ENCODE measurements at regions not wholly inside any gene's neighbourhood (a gene's known extent, or its start where the extent isn't known, plus 50 kb on each side); places are given as distances from the start of the nearest gene placed in this dataset.
"Not testable (repeated sequence)": the region's sequence is repeated elsewhere in the genome, so short reads cannot be mapped to it uniquely, and the experiment has no call there.

GRCh38 chr3:157626817-157627216, 123.6 kb upstream of the VEPH1 start:
- no peak for DNase-seq (ENCODE audit: low read depth)

DNA sequence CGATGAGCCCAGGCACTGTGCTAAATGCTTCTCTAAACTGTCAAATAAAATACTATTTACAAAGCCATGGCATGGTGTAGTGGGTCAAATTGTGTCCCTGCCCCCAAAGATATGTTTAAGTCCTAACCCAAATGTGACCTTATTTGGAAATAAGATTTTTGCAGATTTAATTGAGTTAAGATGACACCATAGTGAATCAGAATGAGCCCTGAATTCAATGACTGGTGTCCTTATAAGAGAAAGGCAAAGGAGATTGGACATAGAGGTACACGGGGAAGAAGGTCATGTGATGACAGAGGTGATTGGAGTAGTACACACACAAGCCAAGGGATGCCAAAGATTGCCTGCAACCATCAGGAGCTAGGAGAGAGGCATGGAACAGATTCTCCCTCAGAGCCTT, 121.6 kb upstream of the VEPH1 start:
- no peak for DNase-seq (ENCODE audit: low read depth)

GRCh38 chr3:157618886-157619285, 115.7 kb upstream of the VEPH1 start:
- no peak for DNase-seq (ENCODE audit: low read depth)

DNA sequence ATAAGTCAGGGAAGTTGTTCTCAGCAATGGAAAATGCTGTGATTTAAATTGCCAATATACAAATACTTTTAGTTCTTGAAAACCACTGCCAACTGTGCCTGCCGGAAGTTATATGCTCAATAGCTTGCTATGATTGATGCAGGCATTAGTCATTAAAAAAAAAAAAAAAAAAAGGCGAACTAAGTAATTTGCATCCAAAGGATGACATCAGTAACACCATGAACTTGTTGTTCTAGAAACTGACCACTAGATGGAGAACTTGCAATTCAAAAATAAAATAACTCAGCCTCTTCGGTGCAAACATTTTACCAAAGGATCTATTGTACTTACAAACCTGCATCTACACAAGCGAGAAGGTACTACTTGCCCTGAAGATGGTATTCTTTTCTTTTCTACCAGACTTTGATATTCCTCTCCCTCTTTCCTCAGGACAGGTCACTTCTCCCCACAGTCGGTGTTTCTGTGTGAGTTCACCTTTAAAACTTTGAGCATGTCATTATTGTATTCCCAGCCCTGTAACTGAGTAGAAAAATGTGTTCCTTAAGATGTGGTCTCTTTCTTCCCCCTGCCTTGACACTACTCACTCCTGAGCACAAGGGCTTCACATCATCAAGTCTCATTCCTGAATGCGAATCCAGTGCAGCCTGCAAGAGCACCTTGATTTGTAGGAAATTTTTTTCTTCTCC, 115.0 kb upstream of the VEPH1 start:
- DNase-seq (ENCODE audit: low read depth) = peak; percentile 27

GRCh38 chr3:157614896-157615295, 111.7 kb upstream of the VEPH1 start:
- no peak for DNase-seq (ENCODE audit: low read depth)

DNA sequence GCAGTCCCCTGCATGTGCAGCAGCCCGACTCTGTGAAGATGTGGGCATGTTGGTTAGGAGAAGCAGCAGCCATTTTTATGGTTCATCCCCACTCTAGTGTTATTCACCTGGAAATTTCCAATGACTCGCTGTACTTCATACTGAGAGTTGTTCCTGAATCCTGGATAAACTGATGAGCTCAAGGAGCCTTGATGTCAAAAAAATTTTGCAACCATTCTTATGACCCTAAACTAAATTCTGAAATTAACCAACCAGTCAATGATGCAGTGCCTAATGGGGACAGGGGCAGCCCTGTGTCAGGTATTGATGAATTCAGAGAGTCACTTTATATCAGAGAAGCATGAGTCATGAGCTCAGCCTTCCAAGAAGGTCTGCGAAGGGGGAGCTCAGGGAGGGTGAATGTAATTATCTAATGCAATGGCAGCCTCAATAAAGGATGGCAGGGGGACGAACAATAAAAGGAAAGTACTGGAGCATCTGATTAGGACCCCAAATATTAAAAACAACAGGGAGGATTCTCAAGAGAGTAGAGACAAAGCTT, 108.4 kb upstream of the VEPH1 start:
- DNase-seq (ENCODE audit: low read depth) = no peak

DNA sequence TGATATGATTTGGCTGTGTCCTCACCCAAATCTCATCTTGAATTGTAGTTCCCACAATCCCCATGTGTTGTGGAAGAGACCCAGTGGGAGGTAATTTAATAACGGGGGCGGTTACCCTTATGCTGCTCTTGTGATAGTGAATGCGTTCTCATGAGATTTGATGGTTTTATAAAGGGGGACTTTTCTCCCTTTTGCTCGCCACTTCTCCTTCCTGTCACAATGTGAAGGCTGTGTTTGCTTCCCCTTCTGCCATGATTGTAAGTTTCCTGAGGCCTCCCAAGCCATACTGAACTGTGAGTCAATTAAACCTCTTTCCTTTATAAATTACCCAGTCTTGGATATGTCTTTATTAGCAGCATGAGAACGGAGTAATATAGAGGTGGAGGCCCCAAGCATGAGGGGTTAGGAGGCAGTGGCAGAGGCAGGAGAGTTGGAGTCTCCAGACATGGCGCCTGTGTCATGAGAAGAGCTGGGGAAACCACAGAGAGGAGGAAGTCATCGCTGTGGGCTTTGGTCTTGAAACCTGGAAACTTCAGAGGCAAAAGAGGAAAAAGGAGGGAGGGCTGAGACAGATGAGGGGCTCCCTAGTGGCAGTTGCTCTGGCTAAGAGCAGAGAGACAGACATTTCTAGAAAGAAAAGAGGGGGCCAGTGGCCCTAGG, 107.8 kb upstream of the VEPH1 start:
- DNase-seq (ENCODE audit: low read depth) = no peak

- no peak for DNase-seq (ENCODE audit: low read depth)
Observed at GRCh38 chr3:157607826-157608405, 104.7 kb upstream of the VEPH1 start.

DNA sequence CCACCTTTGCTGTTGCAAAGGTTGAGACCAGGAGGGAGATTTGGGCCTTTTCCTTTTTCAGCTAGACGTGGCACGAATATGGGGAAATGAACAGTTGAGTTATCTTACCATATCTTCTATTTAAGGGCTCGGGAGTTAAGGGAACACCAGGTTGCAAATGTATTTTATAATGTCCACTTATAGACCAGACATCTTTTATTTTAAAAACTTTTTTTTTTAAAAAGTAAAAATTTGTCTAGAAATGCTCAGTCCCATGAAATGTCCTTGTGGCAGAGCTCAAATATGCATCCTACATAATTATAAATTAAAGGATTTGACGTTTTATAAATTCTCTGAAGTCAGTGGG, 103.6 kb upstream of the VEPH1 start:
- DNase-seq (ENCODE audit: low read depth) = no peak

DNA sequence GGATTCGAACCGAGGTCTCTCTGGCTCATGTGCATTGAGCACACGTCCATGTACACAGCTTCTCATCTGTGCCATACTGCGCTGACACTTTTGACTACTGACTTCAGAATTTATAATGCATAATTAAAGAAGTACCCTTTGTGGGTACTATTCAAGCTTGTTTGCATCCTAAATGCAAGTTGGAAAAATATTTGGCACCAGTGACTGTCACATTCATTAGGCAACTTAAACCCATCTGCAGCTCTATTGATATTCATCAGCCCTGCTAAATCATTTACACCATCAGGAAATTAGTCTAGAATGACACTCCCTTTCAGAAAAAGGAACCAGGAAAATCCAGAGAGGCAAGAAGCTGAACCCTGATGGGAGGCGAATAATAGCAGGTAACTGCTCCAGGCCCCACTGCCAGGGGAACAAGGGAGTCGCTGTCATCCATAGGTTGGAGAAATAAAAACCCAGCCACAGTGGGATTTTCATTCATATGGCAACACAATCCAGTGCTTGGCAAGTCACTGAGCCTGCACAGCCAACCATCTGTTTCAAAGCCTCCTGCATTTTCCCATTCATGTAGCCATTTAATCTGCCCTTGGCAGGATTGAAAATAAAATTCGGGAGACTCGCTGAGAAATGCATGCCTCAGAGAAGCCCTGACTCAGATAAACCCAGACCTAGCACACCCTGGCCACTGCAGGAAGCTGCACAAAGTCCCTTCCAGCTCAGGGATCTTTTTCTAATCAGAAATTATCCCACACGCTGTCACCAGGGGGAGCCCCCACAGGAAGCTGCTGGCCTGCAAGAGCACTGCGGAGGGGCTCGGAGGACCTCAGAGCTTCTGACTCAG, 103.0 kb upstream of the VEPH1 start:
- peak; percentile 32 for DNase-seq (ENCODE audit: low read depth)

DNA sequence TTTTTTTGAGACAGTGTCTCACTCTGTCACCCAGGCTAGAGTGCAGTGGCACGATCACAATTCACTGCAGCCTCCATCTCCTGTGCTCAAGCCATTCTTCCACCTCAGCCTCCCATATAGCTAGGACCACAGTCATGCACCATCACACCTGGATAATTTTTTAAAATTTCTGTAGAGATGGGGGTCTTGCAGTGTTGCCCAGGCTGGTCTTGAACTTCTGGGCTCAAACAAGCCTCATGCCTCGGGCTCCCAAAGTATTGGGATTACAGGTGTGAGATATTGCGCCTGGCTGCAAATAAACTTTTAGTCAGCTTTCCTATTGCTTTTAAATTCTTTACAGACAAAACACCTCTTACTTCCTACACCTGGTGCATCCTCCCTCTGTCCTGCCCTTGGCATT, 102.1 kb upstream of the VEPH1 start:
- DNase-seq (ENCODE audit: low read depth) = no peak

DNA sequence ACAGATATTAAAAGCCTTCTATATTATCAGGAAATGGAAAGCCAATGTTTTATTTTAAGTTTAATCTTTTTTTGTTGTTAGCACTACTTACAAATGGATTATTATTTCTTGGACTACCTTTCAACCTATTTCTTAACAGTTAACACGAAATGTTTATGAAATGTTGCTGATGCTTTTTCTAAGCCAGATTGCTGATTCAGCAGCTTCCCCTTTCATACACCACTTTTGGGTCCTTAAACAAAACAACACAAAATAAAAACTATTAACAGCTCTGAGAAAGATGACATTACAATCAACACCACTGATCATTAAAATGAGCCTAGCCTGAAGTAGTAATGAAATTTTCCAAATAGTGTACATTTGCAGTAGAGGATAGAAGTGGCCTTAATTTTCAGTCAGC, 99.2 kb upstream of the VEPH1 start:
- DNase-seq (ENCODE audit: low read depth) = no peak

- DNase-seq (ENCODE audit: low read depth) = no peak
Observed at GRCh38 chr3:157595259-157595658, 92.0 kb upstream of the VEPH1 start.

- no peak for DNase-seq (ENCODE audit: low read depth)
Observed at GRCh38 chr3:157594413-157594812, 91.2 kb upstream of the VEPH1 start.

- no peak for DNase-seq (ENCODE audit: low read depth)
Observed at GRCh38 chr3:157592769-157593168, 89.6 kb upstream of the VEPH1 start.

DNA sequence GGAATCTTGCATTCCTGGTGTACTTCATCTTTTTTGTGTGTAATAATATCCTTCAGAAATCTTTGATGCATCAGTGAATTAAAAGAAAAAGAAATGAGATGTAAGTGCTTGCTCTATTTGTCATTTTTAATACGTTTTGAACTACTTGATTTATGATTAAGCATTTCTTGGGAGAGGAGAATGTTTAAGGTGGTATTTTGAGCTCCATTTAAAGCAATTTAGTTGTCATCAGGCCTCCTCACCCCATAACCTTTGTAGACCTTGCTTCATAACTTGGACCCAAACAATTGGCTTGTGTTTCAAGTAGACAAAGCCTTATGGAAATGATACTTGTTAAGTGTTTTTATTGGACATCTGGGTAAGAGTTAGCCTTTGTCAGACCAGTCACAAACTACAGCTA, 87.1 kb upstream of the VEPH1 start:
- DNase-seq (ENCODE audit: low read depth) = no peak

DNA sequence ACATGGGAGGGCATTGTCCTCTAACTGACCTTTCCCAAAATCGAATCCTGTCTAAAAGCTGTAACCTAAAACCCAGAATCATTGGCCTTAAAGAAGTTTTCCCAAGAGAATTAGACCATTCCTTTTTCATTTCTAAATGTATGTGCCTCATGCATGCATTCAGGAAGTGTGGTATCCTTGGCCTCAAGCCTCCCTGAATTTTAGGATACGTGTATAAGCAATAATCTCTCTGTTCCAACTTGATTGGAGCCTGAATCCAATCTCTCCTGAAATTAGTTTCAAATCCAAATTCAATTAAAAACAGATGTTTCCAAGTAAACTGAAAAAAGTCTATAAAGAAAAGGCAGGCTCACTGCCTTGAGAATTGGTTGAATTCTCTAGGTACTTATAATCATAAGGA, 86.0 kb upstream of the VEPH1 start:
- DNase-seq (ENCODE audit: low read depth) = no peak

DNA sequence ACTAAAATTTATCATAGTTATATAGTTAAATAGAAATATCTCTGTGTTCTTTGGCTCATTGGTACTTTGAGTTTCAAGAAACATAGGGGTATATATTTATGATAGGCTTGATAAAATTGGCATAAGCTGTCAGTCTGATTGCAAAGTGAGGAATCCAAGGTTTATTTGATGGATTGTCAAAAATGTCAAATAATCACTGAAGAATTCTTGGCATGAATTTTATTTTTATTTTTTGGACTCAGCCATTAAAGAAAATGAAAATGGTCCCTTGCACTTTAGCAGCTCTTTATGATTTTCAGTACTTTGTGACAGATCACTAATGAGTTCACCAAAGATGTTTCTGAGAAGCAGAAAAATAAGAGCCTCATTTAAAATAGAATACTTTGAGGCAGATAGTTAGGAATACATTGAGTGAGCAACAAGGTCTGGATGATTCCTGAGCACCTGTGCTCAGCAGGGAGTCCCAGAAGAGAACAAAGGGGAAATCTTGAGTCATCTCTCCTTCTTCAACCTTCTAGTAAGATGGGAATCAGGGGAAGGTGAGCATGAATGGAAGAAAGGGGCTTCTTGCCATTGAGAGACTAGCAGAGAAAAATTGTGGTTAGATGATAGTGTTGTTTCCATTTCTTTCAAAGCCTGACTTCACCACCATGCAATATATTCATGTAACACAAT, 85.3 kb upstream of the VEPH1 start:
- DNase-seq (ENCODE audit: low read depth) = no peak

DNA sequence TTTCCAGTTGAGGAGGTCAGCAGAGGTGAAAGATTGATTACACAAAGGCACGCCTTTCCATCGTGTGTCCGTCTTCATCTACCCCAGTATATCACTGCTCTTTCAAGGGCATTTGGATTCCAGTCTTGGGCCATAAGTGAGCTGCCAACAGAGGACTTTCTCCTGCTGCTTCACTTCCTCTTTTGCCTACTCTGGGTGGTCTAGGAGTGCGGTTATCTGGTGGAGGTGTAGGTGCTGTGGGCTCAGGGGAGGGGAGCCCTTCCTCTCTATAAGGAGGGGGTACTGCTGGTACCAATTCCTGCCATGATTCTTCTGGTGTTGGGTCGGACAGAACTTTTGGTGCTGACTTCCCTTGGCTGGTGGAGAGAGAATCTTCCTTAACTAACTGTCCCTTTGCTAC, 83.1 kb upstream of the VEPH1 start:
- DNase-seq (ENCODE audit: low read depth) = no peak

DNA sequence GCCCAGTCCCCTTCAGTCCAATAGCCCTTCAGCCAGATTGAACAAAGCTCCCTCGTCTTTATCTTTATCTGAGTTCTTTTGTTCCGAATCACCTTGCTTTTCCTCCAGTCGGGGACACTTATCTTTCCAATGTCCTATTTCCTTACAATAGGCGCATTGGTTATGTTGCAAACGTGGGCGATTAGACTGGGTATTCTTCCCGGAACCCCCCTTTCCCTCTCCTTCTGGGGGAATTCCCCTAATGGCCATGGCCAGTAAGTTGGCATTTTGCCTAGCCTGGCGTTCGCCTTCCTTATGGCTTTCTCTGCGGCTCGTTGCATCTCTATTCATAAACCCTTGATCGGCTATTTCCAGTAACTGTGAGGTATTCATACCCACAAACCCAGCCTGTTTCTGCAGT, 82.2 kb upstream of the VEPH1 start:
- DNase-seq (ENCODE audit: low read depth) = no peak

- no peak for DNase-seq (ENCODE audit: low read depth)
Observed at GRCh38 chr3:157582637-157582973, 79.4 kb upstream of the VEPH1 start.

DNA sequence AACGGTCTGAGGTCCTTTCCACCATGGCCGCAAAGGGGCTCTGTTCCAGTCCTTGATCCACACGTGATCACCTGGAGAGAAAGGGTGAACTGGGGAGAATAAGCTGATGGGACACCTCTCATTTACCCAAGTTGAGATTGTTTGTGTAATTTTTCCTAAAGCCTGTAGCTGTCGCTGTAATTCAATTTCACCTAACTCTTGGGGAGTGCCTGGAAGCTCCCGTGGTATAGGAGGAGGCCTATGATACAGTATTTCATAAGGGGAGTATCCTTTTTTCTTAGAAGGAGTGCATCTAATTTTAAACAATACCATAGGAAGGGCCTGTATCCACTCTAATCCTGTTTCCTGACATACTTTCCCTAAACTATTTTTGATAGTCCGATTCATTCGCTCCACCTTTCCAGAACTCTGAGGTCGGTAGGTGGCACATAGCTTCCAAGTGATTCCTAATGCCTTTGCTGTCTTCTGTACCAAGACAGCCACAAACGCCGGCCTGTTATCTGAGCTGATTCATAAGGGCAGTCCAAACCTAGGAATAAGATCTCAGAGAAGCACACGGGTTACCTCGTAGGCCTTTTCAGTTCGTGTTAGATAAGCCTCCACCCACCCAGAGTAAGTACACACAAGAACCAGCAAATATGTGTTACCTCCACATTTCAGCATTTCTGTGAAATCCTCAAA, 78.9 kb upstream of the VEPH1 start:
- DNase-seq (ENCODE audit: low read depth) = not testable (repeated sequence)
